ENCODE measurements at regions not wholly inside any gene's neighbourhood (a gene's known extent, or its start where the extent isn't known, plus 50 kb on each side); places are given as distances from the start of the nearest gene placed in this dataset.
A peak's percentile ranks its signal among the peaks of the same experiment; 100 is the strongest.

DNA sequence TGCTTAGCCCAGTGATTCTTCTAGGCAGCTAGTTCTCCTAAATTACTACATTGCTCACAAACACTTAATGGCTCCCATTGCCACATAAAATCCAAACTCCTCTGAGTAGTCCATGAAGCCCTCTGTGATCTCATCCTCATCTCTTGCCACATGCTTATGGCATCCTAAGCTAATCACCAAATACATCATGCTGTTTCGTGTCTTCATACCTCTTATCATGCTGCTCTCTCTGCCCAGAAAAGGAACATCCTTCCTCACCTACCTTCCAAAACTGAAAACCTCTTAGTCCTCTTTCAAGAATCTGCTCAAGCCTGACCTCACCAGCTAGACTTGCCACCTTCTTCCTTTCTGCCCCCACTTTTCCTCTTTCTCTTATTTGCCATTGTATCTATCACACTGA lies 108.5 kb downstream of the DUSP6 start:
- Histone ChIP-seq H3K27me3 (ENCODE audit: control insufficient read depth in 1 of 2, insufficient read depth in 2 of 2, low read length in 2 of 2) (no peaks in the 10 kb centered on the region), H3K27ac (ENCODE audit: low read length) (no peak overlapping the region), H3K4me1 (ENCODE audit: control insufficient read depth, insufficient read depth, low read length) (peaks cover 9% of the 10 kb centered on the region), H3K4me3 (ENCODE audit: low read length in 2 of 2) (no peak overlapping the region), H3K9me3 (ENCODE audit: control insufficient read depth in 2 of 2, low read length in 2 of 2) (no peaks in the 10 kb centered on the region), H3K36me3 (ENCODE audit: control insufficient read depth in 2 of 2, insufficient read depth in 2 of 2, low read length in 2 of 2) (no peaks in the 10 kb centered on the region), H3K9ac (ENCODE audit: low read length in 2 of 2) (no peak overlapping the region)

DNA sequence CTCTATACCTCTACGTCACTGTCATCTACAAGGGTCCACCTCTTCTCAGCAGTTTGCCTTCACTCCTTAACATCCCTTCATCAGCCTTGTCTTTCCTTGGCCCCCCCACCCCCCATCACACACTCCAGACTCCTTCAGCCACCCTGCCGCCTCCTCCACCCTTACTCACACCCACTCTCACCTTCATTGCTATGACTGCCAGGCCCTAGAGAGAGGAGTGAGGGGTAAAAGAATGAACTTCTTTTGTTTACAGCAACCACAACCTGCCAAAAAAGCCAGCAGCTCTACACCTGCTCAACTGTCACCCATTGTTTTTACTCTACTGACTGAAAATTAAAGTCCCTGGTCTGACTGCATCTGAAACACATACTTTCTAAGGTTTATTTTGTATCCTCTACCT lies 112.8 kb downstream of the DUSP6 start:
- H3K27me3 ChIP-seq (ENCODE audit: control insufficient read depth in 1 of 2, insufficient read depth in 2 of 2, low read length in 2 of 2): no peaks in the 10 kb centered on the region
- H3K4me3 ChIP-seq (ENCODE audit: low read length in 2 of 2): no peak overlapping the region
- no peaks in the 10 kb centered on the region for H3K9me3 ChIP-seq (ENCODE audit: control insufficient read depth in 2 of 2, low read length in 2 of 2)
- H3K9ac ChIP-seq (ENCODE audit: low read length in 2 of 2): no peak overlapping the region
- no peak overlapping the region for H3K27ac ChIP-seq (ENCODE audit: low read length)
- H3K36me3 ChIP-seq (ENCODE audit: control insufficient read depth in 2 of 2, insufficient read depth in 2 of 2, low read length in 2 of 2): no peaks in the 10 kb centered on the region
- H3K4me1 ChIP-seq (ENCODE audit: control insufficient read depth, insufficient read depth, low read length): peaks cover 1% of the 10 kb centered on the region

DNA sequence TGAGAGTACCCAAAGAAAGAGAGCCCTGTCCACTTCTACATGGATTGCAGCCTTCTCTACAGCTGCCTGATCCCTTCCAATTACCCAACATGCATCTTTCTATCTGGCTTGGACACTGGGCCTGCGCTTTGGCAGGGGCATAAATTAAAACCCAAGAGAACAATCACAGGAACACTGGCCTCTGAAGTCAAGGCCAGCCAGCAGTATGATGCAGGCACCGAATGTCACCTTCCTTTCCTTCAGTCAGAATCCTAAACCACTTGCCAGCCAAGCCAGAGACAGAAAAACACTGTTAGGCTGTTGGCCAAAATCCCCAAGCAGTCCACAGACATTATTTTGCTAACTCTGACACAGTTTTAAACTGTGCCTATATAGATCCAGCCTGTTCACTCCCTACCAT lies 113.7 kb downstream of the DUSP6 start:
- Histone ChIP-seq H3K27me3 (ENCODE audit: control insufficient read depth in 1 of 2, insufficient read depth in 2 of 2, low read length in 2 of 2) (no peaks in the 10 kb centered on the region), H3K9ac (ENCODE audit: low read length in 2 of 2) (peak overlapping the region in 1 of 2 donors; percentile 22), H3K27ac (ENCODE audit: low read length) (peak overlapping the region; percentile 50), H3K4me3 (ENCODE audit: low read length in 2 of 2) (no peak overlapping the region), H3K9me3 (ENCODE audit: control insufficient read depth in 2 of 2, low read length in 2 of 2) (no peaks in the 10 kb centered on the region), H3K4me1 (ENCODE audit: control insufficient read depth, insufficient read depth, low read length) (no peaks in the 10 kb centered on the region), H3K36me3 (ENCODE audit: control insufficient read depth in 2 of 2, insufficient read depth in 2 of 2, low read length in 2 of 2) (no peaks in the 10 kb centered on the region)

DNA sequence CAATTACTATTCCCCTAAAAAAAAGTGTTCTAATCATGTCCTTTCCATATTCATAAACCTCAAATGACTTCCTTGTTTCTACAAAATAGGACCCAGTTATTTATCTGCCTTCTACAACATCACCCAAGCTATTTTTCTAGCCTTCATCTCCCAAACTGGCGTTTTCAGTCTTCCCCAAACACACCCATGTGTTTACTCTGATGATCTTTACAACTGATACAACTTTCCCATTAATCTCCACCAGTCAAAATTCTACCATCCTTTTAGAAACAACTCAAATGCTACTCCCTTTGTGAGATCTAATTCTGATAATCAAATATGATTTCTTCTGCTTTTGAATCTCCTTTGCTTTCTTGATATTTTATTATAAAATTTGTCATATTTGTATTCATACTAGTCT lies 114.5 kb downstream of the DUSP6 start:
- Histone ChIP-seq H3K9me3 (ENCODE audit: control insufficient read depth in 2 of 2, low read length in 2 of 2) (no peaks in the 10 kb centered on the region), H3K9ac (ENCODE audit: low read length in 2 of 2) (no peak overlapping the region), H3K4me3 (ENCODE audit: low read length in 2 of 2) (no peak overlapping the region), H3K36me3 (ENCODE audit: control insufficient read depth in 2 of 2, insufficient read depth in 2 of 2, low read length in 2 of 2) (no peaks in the 10 kb centered on the region), H3K27ac (ENCODE audit: low read length) (no peak overlapping the region), H3K4me1 (ENCODE audit: control insufficient read depth, insufficient read depth, low read length) (no peaks in the 10 kb centered on the region), H3K27me3 (ENCODE audit: control insufficient read depth in 1 of 2, insufficient read depth in 2 of 2, low read length in 2 of 2) (no peaks in the 10 kb centered on the region)

DNA sequence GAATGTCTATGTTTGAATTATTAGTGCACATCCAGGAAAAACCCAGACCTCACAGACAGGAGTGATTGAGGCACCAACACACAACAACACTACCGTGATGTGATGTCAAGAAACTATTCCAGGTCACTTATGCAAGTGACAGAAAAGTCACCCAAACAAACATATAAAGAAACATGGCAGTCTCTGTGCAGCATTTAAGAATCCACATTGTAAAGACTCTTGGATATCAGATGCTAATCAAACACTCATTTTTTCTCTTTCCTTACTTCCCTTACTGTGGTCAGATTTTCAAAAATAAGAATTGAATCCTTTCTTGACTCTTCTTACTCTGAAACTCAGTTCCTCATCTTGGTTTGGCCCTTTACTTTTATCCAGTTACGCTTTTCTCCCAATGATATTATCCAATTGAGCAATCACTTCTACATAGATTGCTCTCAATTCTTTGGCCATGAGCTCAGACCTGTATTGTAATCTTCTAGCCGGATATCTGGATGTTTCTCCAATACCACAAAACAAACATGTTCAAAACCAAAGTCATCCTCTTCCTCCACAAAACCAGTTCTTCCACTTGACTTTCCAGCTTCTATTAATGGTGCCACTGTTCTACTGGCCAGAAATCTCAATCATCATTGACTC lies 115.4 kb downstream of the DUSP6 start:
- Histone ChIP-seq H3K36me3 (ENCODE audit: control insufficient read depth in 2 of 2, insufficient read depth in 2 of 2, low read length in 2 of 2) (no peaks in the 10 kb centered on the region), H3K27ac (ENCODE audit: low read length) (no peak overlapping the region), H3K9me3 (ENCODE audit: control insufficient read depth in 2 of 2, low read length in 2 of 2) (no peaks in the 10 kb centered on the region), H3K27me3 (ENCODE audit: control insufficient read depth in 1 of 2, insufficient read depth in 2 of 2, low read length in 2 of 2) (no peaks in the 10 kb centered on the region), H3K9ac (ENCODE audit: low read length in 2 of 2) (no peak overlapping the region), H3K4me1 (ENCODE audit: control insufficient read depth, insufficient read depth, low read length) (no peaks in the 10 kb centered on the region), H3K4me3 (ENCODE audit: low read length in 2 of 2) (no peak overlapping the region)

DNA sequence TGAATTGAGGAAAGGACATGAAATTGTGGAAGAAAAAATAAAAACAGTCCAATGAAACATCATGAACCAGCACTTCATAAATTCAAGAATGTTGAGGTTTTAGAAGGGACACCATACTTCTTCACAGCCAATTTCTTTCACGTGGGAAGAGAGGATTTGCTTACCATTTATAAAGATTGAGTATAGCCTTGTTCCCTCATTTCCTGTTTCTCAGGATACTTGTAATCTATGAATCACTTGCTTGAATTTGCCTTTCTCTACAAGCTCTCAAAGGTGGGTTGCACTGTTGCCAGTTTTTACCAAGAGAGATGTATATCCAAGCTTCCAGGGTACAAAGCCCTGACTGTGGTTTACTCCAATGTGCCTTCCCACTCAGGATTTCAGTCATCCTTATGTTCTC lies 116.1 kb downstream of the DUSP6 start:
- no peak overlapping the region for H3K27ac ChIP-seq (ENCODE audit: low read length)
- no peaks in the 10 kb centered on the region for H3K9me3 ChIP-seq (ENCODE audit: control insufficient read depth in 2 of 2, low read length in 2 of 2)
- no peak overlapping the region for H3K4me3 ChIP-seq (ENCODE audit: low read length in 2 of 2)
- no peaks in the 10 kb centered on the region for H3K4me1 ChIP-seq (ENCODE audit: control insufficient read depth, insufficient read depth, low read length)
- no peaks in the 10 kb centered on the region for H3K36me3 ChIP-seq (ENCODE audit: control insufficient read depth in 2 of 2, insufficient read depth in 2 of 2, low read length in 2 of 2)
- no peak overlapping the region for H3K9ac ChIP-seq (ENCODE audit: low read length in 2 of 2)
- no peaks in the 10 kb centered on the region for H3K27me3 ChIP-seq (ENCODE audit: control insufficient read depth in 1 of 2, insufficient read depth in 2 of 2, low read length in 2 of 2)

DNA sequence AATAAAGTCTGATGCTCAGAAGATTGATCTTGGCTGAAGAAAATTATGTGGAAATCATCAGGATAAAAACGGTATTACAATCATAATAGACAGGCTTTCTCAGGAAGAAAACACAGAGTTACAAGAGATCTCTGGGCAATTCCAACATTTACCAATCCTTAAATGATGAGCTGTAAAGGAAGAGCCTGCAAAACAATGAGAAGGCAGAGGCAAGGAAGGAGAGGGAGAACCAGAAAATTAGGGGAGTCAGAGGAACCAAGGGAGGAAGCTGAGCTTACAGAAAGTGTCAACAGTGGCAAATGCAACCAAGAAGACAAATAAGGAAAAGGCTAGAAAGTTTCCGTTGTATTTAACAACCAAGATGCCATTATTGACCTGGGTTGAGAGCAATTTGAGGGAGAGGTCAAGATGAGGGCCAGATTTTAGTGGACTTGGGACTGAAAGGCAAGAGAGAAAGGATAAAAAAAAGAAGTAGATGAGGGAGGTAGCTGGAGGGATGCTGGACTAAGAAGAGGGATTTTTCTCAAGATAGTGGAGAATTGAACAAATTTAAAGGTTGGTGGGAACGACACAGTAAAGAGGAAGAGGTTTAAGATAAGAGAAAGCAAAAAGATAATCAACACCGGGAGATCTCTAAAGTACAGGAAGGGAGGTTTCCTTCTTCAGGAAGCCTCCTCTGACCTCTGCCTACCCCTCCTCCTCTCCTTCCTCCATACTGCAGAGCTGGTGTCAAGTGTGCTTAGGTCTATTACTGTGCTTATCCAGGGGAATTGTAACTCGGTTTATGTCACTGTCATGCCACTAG lies 116.9 kb downstream of the DUSP6 start:
- no peak overlapping the region for H3K9ac ChIP-seq (ENCODE audit: low read length in 2 of 2)
- H3K27ac ChIP-seq (ENCODE audit: low read length): no peak overlapping the region

DNA sequence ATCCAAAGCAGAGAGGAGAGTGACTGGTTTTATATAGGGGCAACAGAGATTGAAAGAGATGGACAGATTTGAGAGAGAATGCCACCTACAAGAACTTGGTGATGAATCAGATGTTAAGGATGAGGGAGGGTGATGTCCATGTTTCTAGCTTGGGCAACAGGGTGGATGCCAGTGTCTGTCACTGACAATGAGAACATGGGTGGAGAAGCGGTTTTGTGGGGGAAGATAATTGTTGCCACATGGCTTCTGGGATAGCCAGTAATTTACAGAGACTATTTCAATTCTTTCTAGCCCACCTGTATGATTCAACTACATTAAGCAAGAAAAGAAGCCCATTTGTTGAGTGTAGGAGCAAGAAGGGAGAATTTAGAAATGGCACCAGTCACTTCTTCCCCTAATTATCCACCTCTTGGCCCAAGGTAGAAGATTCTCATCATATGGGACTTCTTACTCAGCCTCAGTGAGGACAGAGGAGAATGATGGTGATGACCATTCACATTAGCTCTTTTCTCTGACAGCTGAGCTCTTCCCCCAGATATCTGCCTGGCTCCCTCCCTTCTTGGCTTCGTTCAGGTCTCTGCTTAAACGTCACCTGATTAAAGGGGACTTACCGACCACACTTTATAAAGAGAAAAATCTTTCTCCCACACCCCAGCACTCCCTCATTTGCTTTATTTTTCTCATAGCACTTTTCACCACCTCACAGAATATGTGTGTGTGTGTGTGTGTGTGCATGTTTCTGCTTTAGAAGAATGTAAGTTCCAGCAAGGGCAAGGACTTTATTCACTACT lies 117.8 kb downstream of the DUSP6 start:
- H3K9me3 ChIP-seq (ENCODE audit: control insufficient read depth in 2 of 2, low read length in 2 of 2): no peaks in the 10 kb centered on the region
- H3K27me3 ChIP-seq (ENCODE audit: control insufficient read depth in 1 of 2, insufficient read depth in 2 of 2, low read length in 2 of 2): no peaks in the 10 kb centered on the region
- no peak overlapping the region for H3K27ac ChIP-seq (ENCODE audit: low read length)
- H3K4me3 ChIP-seq (ENCODE audit: low read length in 2 of 2): no peak overlapping the region
- no peaks in the 10 kb centered on the region for H3K4me1 ChIP-seq (ENCODE audit: control insufficient read depth, insufficient read depth, low read length)
- no peak overlapping the region for H3K9ac ChIP-seq (ENCODE audit: low read length in 2 of 2)
- no peaks in the 10 kb centered on the region for H3K36me3 ChIP-seq (ENCODE audit: control insufficient read depth in 2 of 2, insufficient read depth in 2 of 2, low read length in 2 of 2)

More for the DNA sequence above, 116.9 kb downstream of the DUSP6 start:
- no peak overlapping the region for H3K4me3 ChIP-seq (ENCODE audit: low read length in 2 of 2)
- H3K9me3 ChIP-seq (ENCODE audit: control insufficient read depth in 2 of 2, low read length in 2 of 2): no peaks in the 10 kb centered on the region
- H3K4me1 ChIP-seq (ENCODE audit: control insufficient read depth, insufficient read depth, low read length): no peaks in the 10 kb centered on the region
- H3K27me3 ChIP-seq (ENCODE audit: control insufficient read depth in 1 of 2, insufficient read depth in 2 of 2, low read length in 2 of 2): no peaks in the 10 kb centered on the region
- no peaks in the 10 kb centered on the region for H3K36me3 ChIP-seq (ENCODE audit: control insufficient read depth in 2 of 2, insufficient read depth in 2 of 2, low read length in 2 of 2)

DNA sequence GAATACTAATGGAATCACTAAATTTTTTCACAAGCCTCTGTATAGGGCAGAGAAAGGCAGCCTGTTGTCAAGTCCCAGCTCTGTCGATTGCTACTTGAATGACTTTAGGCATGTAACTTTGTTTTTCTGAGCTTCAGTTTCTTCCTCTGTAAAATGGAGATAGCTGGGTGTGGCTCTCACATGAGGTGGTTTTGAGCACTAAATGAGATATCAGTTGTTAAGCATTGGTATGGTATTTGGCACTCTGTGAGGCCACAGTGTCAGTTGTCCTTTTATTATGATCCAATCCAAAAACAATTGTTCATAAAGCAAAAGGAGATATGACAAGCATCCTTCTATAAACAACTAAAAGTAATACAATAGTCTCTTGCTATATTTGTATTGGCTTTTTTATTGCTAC lies 120.6 kb downstream of the DUSP6 start:
- Histone ChIP-seq H3K9me3 (ENCODE audit: control insufficient read depth in 2 of 2, low read length in 2 of 2) (no peaks in the 10 kb centered on the region), H3K4me3 (ENCODE audit: low read length in 2 of 2) (no peak overlapping the region), H3K9ac (ENCODE audit: low read length in 2 of 2) (no peak overlapping the region), H3K27me3 (ENCODE audit: control insufficient read depth in 1 of 2, insufficient read depth in 2 of 2, low read length in 2 of 2) (no peaks in the 10 kb centered on the region), H3K27ac (ENCODE audit: low read length) (no peak overlapping the region), H3K4me1 (ENCODE audit: control insufficient read depth, insufficient read depth, low read length) (no peaks in the 10 kb centered on the region), H3K36me3 (ENCODE audit: control insufficient read depth in 2 of 2, insufficient read depth in 2 of 2, low read length in 2 of 2) (no peaks in the 10 kb centered on the region)

DNA sequence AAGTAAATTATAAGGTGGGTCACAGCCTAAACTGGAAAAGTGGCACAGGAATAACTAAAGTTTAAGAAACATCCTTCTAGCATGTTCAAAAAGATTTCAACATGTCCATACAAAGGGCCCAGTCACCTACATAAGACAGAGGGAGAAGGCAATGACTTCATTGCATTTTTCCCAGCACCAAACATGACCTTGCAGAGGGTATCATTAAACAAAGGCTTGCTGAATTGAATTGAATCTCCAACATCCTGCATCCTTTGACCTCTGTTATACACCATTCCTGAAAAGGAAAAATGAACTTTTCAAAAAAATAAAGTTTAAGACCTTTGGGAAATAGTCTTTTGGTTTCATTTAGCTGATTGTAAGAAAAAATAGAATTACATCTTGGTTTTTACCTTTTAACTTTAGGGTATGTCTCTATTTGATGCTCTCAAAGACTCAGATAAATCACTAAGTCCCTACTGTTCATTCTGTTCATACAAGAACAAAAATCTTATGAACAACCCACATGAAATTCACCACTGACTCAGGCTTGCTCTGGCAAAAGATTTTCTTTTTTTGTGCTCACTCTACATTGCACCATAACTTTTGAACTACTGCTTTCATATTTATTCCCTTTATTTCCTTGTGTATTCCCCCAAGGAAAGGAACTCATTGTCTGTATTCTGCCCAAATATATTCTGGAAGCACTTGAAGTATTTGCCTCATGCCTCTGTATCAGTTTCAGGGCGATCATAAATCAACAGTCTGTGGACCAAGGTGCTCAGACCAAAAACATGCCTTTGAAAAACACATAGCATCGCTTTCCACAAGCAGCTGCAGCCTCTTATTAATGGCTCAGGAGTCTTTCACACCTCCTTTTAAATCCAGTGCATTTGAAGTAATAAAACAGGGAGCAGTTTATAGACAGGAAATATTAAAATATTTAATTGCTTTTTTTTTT lies 121.7 kb downstream of the DUSP6 start:
- Histone ChIP-seq H3K27ac (ENCODE audit: low read length) (no peak overlapping the region), H3K27me3 (ENCODE audit: control insufficient read depth in 1 of 2, insufficient read depth in 2 of 2, low read length in 2 of 2) (no peaks in the 10 kb centered on the region), H3K36me3 (ENCODE audit: control insufficient read depth in 2 of 2, insufficient read depth in 2 of 2, low read length in 2 of 2) (no peaks in the 10 kb centered on the region), H3K4me1 (ENCODE audit: control insufficient read depth, insufficient read depth, low read length) (peaks cover 3% of the 10 kb centered on the region), H3K4me3 (ENCODE audit: low read length in 2 of 2) (no peak overlapping the region), H3K9ac (ENCODE audit: low read length in 2 of 2) (no peak overlapping the region), H3K9me3 (ENCODE audit: control insufficient read depth in 2 of 2, low read length in 2 of 2) (no peaks in the 10 kb centered on the region)
